Lung (tissue), 11 donors: ENCODE measurements at regions not wholly inside any gene's neighbourhood (a gene's known extent, or its start where the extent isn't known, plus 50 kb on each side); places are given as distances from the start of the nearest gene placed in this dataset.

Source experiments
- ATAC-seq: fragments of 200-7000 bp; cut with Tn5 transposase; one replicate; pipeline ENCODE4 v1.9.1; 2020; ENCODE audit warnings: moderate number of reproducible peaks; ENCODE audit not compliant: insufficient read depth, low FRiP score
- DNase-seq, 3 donors: peaks; one replicate each; pipeline ENCODE4 v3.0.0-alpha.2; 2013 to 2017
- H3K27ac ChIP-seq, 2 donors: one replicate each; pipeline ENCODE4 v1.5.1; 2013; ENCODE audit warnings: mild to moderate bottlenecking in 2 of 2, moderate library complexity in 2 of 2, control low read depth in 1 of 2, inconsistent platforms in 1 of 2, low read depth in 1 of 2, low read length in 1 of 2
- H3K27me3 ChIP-seq, 3 donors: one replicate each; pipeline ENCODE4 v1.5.1; 2013; ENCODE audit warnings: low read length in 2 of 3; ENCODE audit not compliant: control insufficient read depth in 3 of 3, insufficient read depth in 3 of 3
- H3K36me3 ChIP-seq, 4 donors: one replicate each; pipeline ENCODE4 v1.5.1; 2013; ENCODE audit warnings: low read length in 4 of 4, mild to moderate bottlenecking in 1 of 4, moderate library complexity in 1 of 4; ENCODE audit not compliant: control insufficient read depth in 4 of 4, insufficient read depth in 4 of 4
- H3K4me1 ChIP-seq, 5 donors: one replicate each; pipeline ENCODE4 v1.5.1; 2013; ENCODE audit warnings: low read length in 5 of 5, mild to moderate bottlenecking in 2 of 5, moderate library complexity in 1 of 5; ENCODE audit not compliant: control insufficient read depth in 5 of 5, insufficient read depth in 5 of 5
- H3K4me3 ChIP-seq: one replicate; pipeline ENCODE4 v1.5.1; 2013; ENCODE audit warnings: mild to moderate bottlenecking, control low read depth, moderate library complexity
- H3K9ac ChIP-seq, 2 donors: one replicate each; pipeline ENCODE4 v1.5.1; 2013; ENCODE audit warnings: low read length in 2 of 2, control low read depth in 1 of 2; ENCODE audit not compliant: insufficient read depth in 1 of 2
- H3K9me3 ChIP-seq, 4 donors: one replicate each; pipeline ENCODE4 v1.5.1; 2013; ENCODE audit warnings: low read length in 3 of 4, mild to moderate bottlenecking in 1 of 4, moderate library complexity in 1 of 4; ENCODE audit not compliant: control insufficient read depth in 4 of 4, insufficient read depth in 3 of 4
- whole genome bisulfite sequencing, 2 donors: extraction: QIAGEN DNeasy Blood & Tissue Kit; methylation state at CpG; one replicate each; pipeline ENCODE4 v1.1.7; 2013; 5-methylcytosine and 5-hydroxymethylcytosine counted together
- TF ChIP-seq, protein P1 (sequence below): IDR thresholded peaks from 2 replicates; pipeline ENCODE4 v1.5.1; 2012; ENCODE audit warnings: mild to moderate bottlenecking; ENCODE audit errors: control extremely low read depth, extremely low read depth
- donor health status: control.
- donor health status: control.
- donor health status: Bipolar disorder and iron deficiency.
- donor health status: healthy.
- donor health status: DM: yes; HTN: yes; CAD: no.

DNA sequence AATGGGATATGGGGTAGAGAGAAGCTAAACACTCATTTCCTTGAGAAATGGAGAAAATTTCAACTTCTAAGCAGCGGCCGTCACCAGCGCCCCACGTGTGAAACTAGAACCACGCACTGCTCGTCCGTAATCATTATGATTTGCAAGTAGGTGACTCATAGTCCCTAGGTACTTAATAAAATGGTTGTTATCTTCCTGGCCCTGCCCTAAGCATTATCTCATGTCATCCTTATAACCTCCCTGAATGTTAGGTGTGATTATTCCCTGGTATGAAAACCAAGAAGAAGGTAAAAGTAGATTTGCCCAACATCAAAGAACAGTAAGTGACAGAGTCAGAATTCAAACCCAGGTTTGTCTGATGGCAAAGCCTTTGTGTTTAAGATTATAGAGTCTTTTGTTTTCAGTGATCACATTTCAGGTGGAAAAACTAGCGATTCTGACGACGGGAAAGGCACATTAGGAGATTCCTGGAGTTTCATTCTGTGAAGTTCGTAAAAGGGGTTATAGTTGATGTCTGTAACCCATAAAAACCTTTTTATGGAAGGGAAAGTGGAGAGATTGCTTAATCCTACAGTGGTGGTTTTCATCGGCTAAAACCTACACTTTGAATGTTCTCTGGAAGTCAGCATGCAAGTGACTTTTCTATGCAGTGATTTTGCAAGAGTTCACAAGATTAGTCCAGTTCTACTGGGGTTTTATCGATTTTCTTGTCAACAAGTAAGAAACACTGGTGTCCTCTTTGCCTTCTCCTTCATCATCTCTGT is 202.9 kb upstream of the WWC1 start:
- H3K36me3 ChIP-seq: peaks cover 0 to 5% (median 0%) of the 10 kb centered on the region in 4 donors
- 83 to 86% methylated on average over 13 of the region's 13 CpGs for WGBS, 2 donors
- H3K9me3 ChIP-seq: no peaks in the 10 kb centered on the region
- DNase-seq (peak in 1 of 3 donors; percentile 49), ATAC-seq (no peak)
- H3K9ac ChIP-seq: no peak overlapping the region
- TF ChIP-seq, protein P1, sequence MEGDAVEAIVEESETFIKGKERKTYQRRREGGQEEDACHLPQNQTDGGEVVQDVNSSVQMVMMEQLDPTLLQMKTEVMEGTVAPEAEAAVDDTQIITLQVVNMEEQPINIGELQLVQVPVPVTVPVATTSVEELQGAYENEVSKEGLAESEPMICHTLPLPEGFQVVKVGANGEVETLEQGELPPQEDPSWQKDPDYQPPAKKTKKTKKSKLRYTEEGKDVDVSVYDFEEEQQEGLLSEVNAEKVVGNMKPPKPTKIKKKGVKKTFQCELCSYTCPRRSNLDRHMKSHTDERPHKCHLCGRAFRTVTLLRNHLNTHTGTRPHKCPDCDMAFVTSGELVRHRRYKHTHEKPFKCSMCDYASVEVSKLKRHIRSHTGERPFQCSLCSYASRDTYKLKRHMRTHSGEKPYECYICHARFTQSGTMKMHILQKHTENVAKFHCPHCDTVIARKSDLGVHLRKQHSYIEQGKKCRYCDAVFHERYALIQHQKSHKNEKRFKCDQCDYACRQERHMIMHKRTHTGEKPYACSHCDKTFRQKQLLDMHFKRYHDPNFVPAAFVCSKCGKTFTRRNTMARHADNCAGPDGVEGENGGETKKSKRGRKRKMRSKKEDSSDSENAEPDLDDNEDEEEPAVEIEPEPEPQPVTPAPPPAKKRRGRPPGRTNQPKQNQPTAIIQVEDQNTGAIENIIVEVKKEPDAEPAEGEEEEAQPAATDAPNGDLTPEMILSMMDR: no peak
- H3K4me1 ChIP-seq: peaks cover 0 to 41% (median 5%) of the 10 kb centered on the region in 5 donors
- no peak overlapping the region for H3K4me3 ChIP-seq
- H3K27ac ChIP-seq: no peak overlapping the region
- H3K27me3 ChIP-seq: no peaks in the 10 kb centered on the region

GRCh38 chr5:168089201-168089887 is 202.1 kb upstream of the WWC1 start:
- H3K27ac ChIP-seq: no peak overlapping the region
- peaks cover 0 to 46% (median 7%) of the 10 kb centered on the region in 5 donors for H3K4me1 ChIP-seq
- no peaks in the 10 kb centered on the region for H3K9me3 ChIP-seq
- no peak overlapping the region for H3K4me3 ChIP-seq
- TF ChIP-seq, protein P1: no peak
- H3K9ac ChIP-seq: no peak overlapping the region
- ATAC-seq (no peak), DNase-seq (no peak)
- H3K36me3 ChIP-seq: peaks cover 0 to 10% (median 0%) of the 10 kb centered on the region in 4 donors
- H3K27me3 ChIP-seq: no peaks in the 10 kb centered on the region
- 92 to 95% methylated on average over 4 of the region's 4 CpGs for WGBS, 2 donors

GRCh38 chr5:168092209-168093185 is 198.9 kb upstream of the WWC1 start:
- H3K4me3 ChIP-seq: no peak overlapping the region
- no peaks in the 10 kb centered on the region for H3K27me3 ChIP-seq
- H3K27ac ChIP-seq: no peak overlapping the region
- ATAC-seq (no peak), DNase-seq (peak in 2 of 3 donors; percentile 50 to 62)
- H3K36me3 ChIP-seq: peaks cover 0 to 11% (median 0%) of the 10 kb centered on the region in 4 donors
- H3K9ac ChIP-seq: no peak overlapping the region
- TF ChIP-seq, protein P1: no peak
- WGBS, 2 donors: 70 to 74% methylated on average over 8 of the region's 8 CpGs
- no peaks in the 10 kb centered on the region for H3K9me3 ChIP-seq
- peaks cover 0 to 22% (median 3%) of the 10 kb centered on the region in 5 donors for H3K4me1 ChIP-seq
